ENCODE measurements at regions not wholly inside any gene's neighbourhood (a gene's known extent, or its start where the extent isn't known, plus 50 kb on each side); places are given as distances from the start of the nearest gene placed in this dataset.

DNA sequence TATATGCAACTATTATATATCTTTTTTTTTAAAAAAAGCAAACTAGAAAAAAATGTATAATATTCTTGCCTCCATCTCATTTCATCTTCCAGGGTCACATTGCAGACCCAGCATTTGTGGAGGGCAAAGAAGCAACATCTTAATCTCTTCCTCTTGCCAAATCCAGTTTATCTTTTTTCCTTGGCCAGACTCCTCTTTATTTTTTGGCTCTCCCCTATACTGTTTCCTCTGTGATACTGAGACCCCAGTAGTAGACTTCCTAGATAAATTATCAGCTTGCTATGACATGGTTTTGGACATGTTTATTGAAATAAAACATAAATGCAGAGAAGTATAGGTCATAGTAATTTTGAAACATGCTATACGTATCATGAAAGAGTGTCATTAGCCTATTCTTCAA lies 303.8 kb upstream of the DDHD1 start:
- FAIRE-seq (no peak), DNase-seq (ENCODE audit: insufficient read length, low spot score) (no peak)
- TF ChIP-seq, protein P1, sequence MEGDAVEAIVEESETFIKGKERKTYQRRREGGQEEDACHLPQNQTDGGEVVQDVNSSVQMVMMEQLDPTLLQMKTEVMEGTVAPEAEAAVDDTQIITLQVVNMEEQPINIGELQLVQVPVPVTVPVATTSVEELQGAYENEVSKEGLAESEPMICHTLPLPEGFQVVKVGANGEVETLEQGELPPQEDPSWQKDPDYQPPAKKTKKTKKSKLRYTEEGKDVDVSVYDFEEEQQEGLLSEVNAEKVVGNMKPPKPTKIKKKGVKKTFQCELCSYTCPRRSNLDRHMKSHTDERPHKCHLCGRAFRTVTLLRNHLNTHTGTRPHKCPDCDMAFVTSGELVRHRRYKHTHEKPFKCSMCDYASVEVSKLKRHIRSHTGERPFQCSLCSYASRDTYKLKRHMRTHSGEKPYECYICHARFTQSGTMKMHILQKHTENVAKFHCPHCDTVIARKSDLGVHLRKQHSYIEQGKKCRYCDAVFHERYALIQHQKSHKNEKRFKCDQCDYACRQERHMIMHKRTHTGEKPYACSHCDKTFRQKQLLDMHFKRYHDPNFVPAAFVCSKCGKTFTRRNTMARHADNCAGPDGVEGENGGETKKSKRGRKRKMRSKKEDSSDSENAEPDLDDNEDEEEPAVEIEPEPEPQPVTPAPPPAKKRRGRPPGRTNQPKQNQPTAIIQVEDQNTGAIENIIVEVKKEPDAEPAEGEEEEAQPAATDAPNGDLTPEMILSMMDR (IDR thresholded peaks at IDR 0.05; ENCODE audit: insufficient read depth, missing control alignments) = no peak

DNA sequence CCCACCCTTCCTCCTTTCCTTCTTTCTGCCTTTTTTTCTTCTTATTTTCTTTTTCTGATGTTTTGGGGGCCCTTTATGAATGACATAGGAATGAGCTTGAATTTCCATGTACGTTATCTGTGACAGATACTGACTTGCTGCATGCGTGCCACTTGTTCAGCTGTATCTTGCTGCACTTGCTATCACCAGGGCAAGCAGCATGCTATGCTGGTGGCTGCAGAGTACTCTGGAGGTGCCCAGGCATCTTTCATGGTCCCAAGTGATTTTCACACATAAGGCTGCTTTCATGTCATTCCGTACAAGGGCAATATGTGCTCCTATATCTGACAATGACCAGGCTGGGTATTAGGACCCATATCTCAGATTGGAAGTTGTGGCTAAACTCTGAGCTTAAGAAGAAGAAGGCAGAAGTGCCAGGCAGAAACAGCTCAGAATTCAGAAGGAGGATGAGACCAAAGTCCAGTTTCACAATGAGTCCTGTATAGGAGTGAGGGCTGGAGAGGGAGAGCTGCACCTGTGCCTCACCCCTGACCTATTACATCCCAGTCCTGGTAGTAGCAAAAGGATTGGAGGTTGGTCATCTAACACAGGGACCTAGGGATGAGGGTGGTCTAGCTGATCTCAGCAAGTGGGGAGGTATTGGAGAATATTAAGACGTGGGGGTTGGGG lies 299.0 kb upstream of the DDHD1 start:
- DNase-seq (ENCODE audit: insufficient read length, low spot score) = no peak
- TF ChIP-seq, protein P1 (IDR thresholded peaks at IDR 0.05; ENCODE audit: insufficient read depth, missing control alignments) = no peak
- FAIRE-seq = no peak

DNA sequence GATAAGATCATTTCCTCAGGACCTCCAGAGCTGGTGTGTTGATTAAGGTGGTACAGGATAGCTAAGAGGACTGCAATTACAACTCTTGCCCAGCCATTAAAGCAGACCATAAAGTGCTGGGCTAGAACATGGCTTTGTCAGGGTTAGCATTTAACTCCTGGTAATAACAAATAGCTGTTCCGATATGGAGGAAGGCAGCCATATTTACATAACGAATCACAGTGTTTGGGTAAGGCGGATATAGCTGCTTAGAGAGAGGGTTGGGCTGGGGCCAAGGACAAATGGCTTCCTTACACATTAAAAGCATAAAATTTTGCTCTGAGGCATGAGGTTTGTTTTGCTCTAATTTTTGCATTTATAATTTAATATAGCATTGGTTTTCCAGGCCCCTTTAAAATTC lies 297.7 kb upstream of the DDHD1 start:
- no peak for FAIRE-seq
- TF ChIP-seq, protein P1 (IDR thresholded peaks at IDR 0.05; ENCODE audit: insufficient read depth, missing control alignments) = no peak
- DNase-seq (ENCODE audit: insufficient read length, low spot score) = no peak

DNA sequence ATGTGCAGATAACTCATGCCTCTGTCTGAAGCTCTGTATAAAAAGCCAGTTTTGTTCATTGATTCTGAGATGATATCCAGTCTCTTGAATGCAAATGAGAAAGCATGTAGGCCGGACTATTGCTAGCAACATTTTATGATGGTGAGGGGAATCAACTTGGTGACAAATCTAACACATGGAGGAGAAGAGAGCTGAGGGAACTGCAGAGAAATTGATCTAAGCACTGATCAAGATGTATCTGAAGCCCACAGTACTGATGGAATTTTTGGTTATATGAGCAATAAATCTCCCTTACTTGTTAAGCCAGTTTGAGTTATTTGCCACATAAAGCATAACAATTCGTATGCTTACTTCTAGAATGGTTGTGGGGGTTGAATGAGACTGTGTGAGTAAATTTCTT lies 295.6 kb upstream of the DDHD1 start:
- DNase-seq (ENCODE audit: insufficient read length, low spot score) = no peak
- TF ChIP-seq, protein P1 (IDR thresholded peaks at IDR 0.05; ENCODE audit: insufficient read depth, missing control alignments) = no peak
- no peak for FAIRE-seq

DNA sequence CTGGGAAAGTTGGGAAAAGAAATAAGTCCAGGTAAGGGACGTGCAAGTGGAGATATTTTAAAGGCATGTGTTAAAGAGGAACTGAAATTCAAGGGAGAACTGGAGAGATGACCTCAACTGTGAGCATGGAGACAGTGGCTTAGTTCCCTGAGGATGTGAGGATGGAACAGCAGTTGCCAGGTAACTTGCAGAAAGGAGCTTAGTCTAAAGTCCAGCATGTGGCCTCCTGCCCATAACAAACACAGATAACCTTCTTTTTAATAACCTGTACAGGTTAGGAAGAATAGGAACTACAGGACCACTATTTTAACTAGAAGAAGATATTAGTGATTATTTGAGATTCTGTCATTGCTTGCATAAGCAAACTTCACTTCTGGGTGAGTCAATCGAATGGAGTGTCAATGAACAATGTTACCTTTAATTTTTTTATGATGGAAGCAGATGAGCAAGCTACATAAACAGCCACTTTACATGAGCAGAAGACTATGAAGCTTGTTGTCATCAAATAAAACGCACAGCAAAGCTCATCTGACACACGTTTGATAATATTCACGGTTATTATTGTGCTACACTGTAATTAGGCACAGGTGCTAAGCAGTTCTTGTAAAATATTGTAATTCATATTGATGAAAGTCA lies 291.7 kb upstream of the DDHD1 start:
- TF ChIP-seq, protein P1 (IDR thresholded peaks at IDR 0.05; ENCODE audit: insufficient read depth, missing control alignments) = no peak
- DNase-seq (ENCODE audit: insufficient read length, low spot score) (no peak), FAIRE-seq (no peak)

DNA sequence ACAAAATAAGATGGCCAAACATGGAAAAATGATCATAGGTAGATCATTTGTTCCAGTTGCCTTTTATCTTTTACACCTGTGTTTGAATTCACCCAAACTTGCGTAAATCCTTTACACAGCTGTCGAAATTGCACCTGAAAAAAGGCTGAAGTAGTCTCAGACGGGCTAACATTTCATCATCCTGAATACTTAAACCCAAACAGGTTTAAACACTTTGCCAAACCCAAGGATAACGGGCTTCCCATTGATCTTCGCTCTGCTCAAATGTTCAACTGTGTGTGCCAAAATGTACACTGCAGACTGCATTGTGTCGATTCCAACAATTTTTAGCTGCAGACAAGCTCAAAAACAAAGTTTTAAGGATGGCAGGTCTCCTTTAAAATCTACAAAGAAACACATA lies 288.7 kb upstream of the DDHD1 start:
- DNase-seq (ENCODE audit: insufficient read length, low spot score) (no peak), FAIRE-seq (no peak)
- TF ChIP-seq, protein P1 (IDR thresholded peaks at IDR 0.05; ENCODE audit: insufficient read depth, missing control alignments) = no peak

DNA sequence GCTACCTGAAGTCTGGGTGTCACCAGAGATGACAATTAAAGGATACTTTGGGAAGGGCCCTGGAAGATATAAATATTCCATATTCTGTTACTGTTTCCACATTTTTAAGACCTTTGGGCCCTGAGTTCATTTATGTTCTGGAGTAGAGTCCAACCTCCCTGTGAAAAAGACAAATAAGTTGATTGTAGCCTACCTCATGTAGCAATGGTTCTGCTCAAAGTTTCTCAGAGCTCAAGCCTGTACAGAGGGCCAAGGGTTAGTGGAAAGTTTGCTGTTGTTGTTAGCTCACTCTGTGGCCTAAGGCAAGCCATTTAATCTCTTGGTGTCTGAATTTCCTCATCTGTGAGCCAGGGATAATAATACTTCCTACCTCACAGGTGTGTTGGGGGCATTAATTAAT lies 284.7 kb upstream of the DDHD1 start:
- DNase-seq (ENCODE audit: insufficient read length, low spot score) (no peak), FAIRE-seq (no peak)
- TF ChIP-seq, protein P1 (IDR thresholded peaks at IDR 0.05; ENCODE audit: insufficient read depth, missing control alignments) = no peak

Measured in D721Med (cell line).